Osteocyte (in vitro differentiated cells): ENCODE measurements at regions not wholly inside any gene's neighbourhood (a gene's known extent, or its start where the extent isn't known, plus 50 kb on each side); places are given as distances from the start of the nearest gene placed in this dataset.

ENCODE experiments used
- DNase-seq: peaks from one replicate; pipeline ENCODE4 v3.0.0; 2021; ENCODE audit warnings: mixed read lengths; ENCODE audit not compliant: unreplicated experiment; ENCODE audit errors: extremely low spot score
- H3K27ac Mint-ChIP-seq: one replicate; pipeline ENCODE4 v1.8.0; 2021; ENCODE audit warnings: mild to moderate bottlenecking, mixed read lengths; ENCODE audit not compliant: unreplicated experiment
- H3K27me3 Mint-ChIP-seq: one replicate; pipeline ENCODE4 v1.8.0; 2021; ENCODE audit warnings: mixed read lengths; ENCODE audit not compliant: unreplicated experiment
- H3K36me3 Mint-ChIP-seq: one replicate; pipeline ENCODE4 v1.8.0; 2021; ENCODE audit warnings: mixed read lengths; ENCODE audit not compliant: unreplicated experiment
- H3K4me1 Mint-ChIP-seq: one replicate; pipeline ENCODE4 v1.8.0; 2021; ENCODE audit warnings: mixed read lengths; ENCODE audit not compliant: unreplicated experiment
- H3K4me3 Mint-ChIP-seq: one replicate; pipeline ENCODE4 v1.8.0; 2021; ENCODE audit warnings: mild to moderate bottlenecking, moderate library complexity, mixed read lengths; ENCODE audit not compliant: unreplicated experiment
- H3K9me3 Mint-ChIP-seq: one replicate; pipeline ENCODE4 v1.8.0; 2021; ENCODE audit warnings: mixed read lengths; ENCODE audit not compliant: unreplicated experiment
- TF ChIP-seq, protein P1 (sequence below): fragments of 200-600 bp; sonication (generic); IDR thresholded peaks from 2 replicates; pipeline ENCODE4 v1.5.0; 2021; ENCODE audit warnings: antibody characterized with exemption, mild to moderate bottlenecking, moderate library complexity

DNA sequence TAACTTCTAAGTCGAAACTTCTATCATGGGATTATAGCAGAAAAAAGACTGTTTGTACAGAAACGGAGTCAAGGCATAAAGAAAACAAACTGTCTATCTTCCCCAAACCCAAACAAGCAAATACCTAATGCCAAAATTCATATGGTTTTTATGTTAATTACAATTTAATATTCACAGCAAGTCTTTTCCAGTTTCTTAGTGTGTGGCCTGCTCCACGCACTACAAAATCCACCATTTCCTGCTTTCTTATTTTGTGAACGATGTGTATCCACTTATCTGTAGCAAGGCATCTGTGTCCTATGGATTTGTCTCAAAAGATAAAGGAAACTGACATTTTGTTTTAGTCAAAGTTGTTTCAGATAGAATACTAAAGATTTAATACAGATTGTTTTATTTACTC, 588.0 kb upstream of the CCDC54 start:
- H3K4me3 Mint-ChIP-seq, result no peak overlapping the region
- peaks cover 18% of the 10 kb centered on the region for H3K9me3 Mint-ChIP-seq

DNA sequence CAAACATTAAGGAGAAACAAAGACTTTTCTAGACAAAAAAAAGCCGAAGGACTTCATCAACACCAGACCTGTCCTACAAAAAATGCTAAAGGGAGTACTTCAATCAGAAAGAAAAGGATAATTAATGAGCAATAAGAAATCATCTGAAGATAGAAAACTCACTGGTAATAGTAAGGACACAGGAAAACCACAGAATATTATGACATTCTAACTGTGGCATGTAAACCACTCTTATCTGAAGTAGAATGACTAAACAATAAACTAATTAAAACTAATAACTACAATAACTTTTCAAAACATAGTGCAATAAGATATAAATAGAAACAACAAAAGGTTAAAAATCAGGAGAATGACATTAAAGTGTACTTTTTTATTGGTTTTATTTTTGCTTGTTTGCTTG, 584.5 kb upstream of the CCDC54 start:
- peaks cover 21% of the 10 kb centered on the region for H3K4me1 Mint-ChIP-seq
- DNase-seq, result no peak
- H3K4me3 Mint-ChIP-seq, result no peak overlapping the region
- H3K36me3 Mint-ChIP-seq, result peaks cover 5% of the 10 kb centered on the region
- TF ChIP-seq, protein P1, sequence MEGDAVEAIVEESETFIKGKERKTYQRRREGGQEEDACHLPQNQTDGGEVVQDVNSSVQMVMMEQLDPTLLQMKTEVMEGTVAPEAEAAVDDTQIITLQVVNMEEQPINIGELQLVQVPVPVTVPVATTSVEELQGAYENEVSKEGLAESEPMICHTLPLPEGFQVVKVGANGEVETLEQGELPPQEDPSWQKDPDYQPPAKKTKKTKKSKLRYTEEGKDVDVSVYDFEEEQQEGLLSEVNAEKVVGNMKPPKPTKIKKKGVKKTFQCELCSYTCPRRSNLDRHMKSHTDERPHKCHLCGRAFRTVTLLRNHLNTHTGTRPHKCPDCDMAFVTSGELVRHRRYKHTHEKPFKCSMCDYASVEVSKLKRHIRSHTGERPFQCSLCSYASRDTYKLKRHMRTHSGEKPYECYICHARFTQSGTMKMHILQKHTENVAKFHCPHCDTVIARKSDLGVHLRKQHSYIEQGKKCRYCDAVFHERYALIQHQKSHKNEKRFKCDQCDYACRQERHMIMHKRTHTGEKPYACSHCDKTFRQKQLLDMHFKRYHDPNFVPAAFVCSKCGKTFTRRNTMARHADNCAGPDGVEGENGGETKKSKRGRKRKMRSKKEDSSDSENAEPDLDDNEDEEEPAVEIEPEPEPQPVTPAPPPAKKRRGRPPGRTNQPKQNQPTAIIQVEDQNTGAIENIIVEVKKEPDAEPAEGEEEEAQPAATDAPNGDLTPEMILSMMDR, result no peak
- H3K9me3 Mint-ChIP-seq, result peaks cover 28% of the 10 kb centered on the region
- no peaks in the 10 kb centered on the region for H3K27me3 Mint-ChIP-seq
- H3K27ac Mint-ChIP-seq, result no peak overlapping the region

More for the DNA sequence above, 588.0 kb upstream of the CCDC54 start:
- DNase-seq, result no peak
- H3K27me3 Mint-ChIP-seq, result no peaks in the 10 kb centered on the region
- TF ChIP-seq, protein P1, result no peak
- no peak overlapping the region for H3K27ac Mint-ChIP-seq
- peaks cover 15% of the 10 kb centered on the region for H3K4me1 Mint-ChIP-seq
- H3K36me3 Mint-ChIP-seq, result peaks cover 4% of the 10 kb centered on the region

DNA sequence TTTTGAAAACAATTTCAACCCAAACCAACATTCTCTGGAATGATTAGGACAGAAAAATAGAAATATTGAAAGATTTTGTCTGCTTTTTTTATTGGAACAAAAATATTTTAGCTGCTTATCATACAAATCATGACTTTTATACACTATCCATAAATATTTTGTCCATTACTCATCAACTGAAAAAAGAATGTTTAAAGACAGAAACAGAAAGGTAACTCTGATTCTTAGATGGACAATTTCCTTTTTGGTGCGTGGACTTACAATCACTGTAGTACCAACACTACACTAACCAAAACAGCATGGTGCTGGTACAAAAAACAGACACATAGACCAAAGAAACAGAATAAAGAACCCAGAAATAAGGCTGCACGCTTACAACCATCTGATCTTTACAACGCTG, 582.8 kb upstream of the CCDC54 start:
- peaks cover 5% of the 10 kb centered on the region for H3K36me3 Mint-ChIP-seq
- no peak overlapping the region for H3K4me3 Mint-ChIP-seq
- peaks cover 16% of the 10 kb centered on the region for H3K4me1 Mint-ChIP-seq
- DNase-seq, result no peak
- TF ChIP-seq, protein P1, result no peak
- no peak overlapping the region for H3K27ac Mint-ChIP-seq
- H3K9me3 Mint-ChIP-seq, result peaks cover 28% of the 10 kb centered on the region
- no peaks in the 10 kb centered on the region for H3K27me3 Mint-ChIP-seq

DNA sequence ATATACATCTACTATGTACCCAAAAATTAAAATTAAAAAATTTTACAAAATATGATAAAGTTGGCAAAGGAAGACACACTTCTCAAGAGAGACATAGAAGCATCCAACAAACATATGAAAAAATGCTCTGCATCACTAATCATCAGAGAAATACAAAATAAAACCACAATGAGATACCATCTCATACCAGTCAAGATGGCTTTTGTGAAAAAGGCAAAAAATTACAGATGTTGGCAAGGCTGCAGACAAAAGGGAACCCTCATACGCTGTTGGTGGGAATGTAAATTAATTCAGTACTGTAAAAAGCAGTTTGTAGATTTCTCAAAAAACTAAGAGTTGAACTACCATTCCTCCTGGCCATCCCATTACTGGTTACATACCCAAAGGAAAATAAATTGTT, 581.7 kb upstream of the CCDC54 start:
- TF ChIP-seq, protein P1, result no peak
- DNase-seq, result no peak
- H3K9me3 Mint-ChIP-seq, result peaks cover 28% of the 10 kb centered on the region
- peaks cover 16% of the 10 kb centered on the region for H3K4me1 Mint-ChIP-seq
- H3K4me3 Mint-ChIP-seq, result no peak overlapping the region
- no peak overlapping the region for H3K27ac Mint-ChIP-seq
- no peaks in the 10 kb centered on the region for H3K27me3 Mint-ChIP-seq
- H3K36me3 Mint-ChIP-seq, result peaks cover 5% of the 10 kb centered on the region

DNA sequence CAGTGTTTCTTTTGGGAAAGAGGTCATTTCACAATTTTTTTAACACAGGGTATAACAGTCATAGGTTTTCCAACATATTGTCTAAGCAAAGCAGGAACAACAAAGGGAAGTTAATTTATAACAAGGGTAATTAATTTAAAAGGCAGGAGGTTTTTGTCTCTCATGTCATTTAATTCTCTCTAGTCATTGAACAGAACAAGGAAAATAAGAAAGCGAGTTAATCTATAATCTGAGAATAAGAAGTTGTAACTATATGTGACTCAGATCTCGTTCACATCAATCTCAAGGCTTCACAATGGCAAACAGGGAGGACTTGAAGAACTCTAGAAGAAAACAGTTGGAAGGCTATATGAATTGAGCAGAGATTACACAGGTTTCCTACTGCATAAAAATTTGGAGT, 579.8 kb upstream of the CCDC54 start:
- TF ChIP-seq, protein P1, result no peak
- no peak overlapping the region for H3K27ac Mint-ChIP-seq
- H3K4me1 Mint-ChIP-seq, result peaks cover 16% of the 10 kb centered on the region
- no peaks in the 10 kb centered on the region for H3K27me3 Mint-ChIP-seq
- DNase-seq, result no peak
- H3K36me3 Mint-ChIP-seq, result peaks cover 1% of the 10 kb centered on the region
- H3K4me3 Mint-ChIP-seq, result no peak overlapping the region
- peaks cover 20% of the 10 kb centered on the region for H3K9me3 Mint-ChIP-seq
